DND-41 (cell line): ENCODE measurements at regions not wholly inside any gene's neighbourhood (a gene's known extent, or its start where the extent isn't known, plus 50 kb on each side); places are given as distances from the start of the nearest gene placed in this dataset.

ENCODE experiments used
- EZH2 ChIP-seq: IDR thresholded peaks from 3 replicates; pipeline ENCODE4 v1.6.1; 2012; ENCODE audit warnings: borderline replicate concordance, low read depth, mild to moderate bottlenecking, moderate library complexity, low read length, inconsistent platforms; ENCODE audit not compliant: severe bottlenecking
- TF ChIP-seq, protein P1 (sequence below): IDR thresholded peaks from 2 replicates; pipeline ENCODE4 v1.5.1; 2012; ENCODE audit warnings: borderline replicate concordance, low read length, moderate library complexity, mild to moderate bottlenecking; ENCODE audit not compliant: poor library complexity, severe bottlenecking; ENCODE audit errors: extremely low read depth

- TF ChIP-seq, protein P1, sequence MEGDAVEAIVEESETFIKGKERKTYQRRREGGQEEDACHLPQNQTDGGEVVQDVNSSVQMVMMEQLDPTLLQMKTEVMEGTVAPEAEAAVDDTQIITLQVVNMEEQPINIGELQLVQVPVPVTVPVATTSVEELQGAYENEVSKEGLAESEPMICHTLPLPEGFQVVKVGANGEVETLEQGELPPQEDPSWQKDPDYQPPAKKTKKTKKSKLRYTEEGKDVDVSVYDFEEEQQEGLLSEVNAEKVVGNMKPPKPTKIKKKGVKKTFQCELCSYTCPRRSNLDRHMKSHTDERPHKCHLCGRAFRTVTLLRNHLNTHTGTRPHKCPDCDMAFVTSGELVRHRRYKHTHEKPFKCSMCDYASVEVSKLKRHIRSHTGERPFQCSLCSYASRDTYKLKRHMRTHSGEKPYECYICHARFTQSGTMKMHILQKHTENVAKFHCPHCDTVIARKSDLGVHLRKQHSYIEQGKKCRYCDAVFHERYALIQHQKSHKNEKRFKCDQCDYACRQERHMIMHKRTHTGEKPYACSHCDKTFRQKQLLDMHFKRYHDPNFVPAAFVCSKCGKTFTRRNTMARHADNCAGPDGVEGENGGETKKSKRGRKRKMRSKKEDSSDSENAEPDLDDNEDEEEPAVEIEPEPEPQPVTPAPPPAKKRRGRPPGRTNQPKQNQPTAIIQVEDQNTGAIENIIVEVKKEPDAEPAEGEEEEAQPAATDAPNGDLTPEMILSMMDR, result no peak
- TF ChIP-seq EZH2, result no peak
These were observed 554.7 kb upstream of the KCNMB2 start for GRCh38 chr3:177981576-177981975.
